SK-N-MC (cell line): ENCODE measurements at regions not wholly inside any gene's neighbourhood (a gene's known extent, or its start where the extent isn't known, plus 50 kb on each side); places are given as distances from the start of the nearest gene placed in this dataset.

Source experiments
- DNase-seq: peaks from one replicate; pipeline ENCODE4 v3.0.0-alpha.2; 2011; ENCODE audit warnings: low read depth, low spot score
- H3K27ac ChIP-seq: fragments of 200-600 bp; sonication (generic); 2 replicates; pipeline ENCODE4 v1.5.1; 2016; ENCODE audit warnings: mixed run types
- H3K36me3 ChIP-seq: fragments of 200-600 bp; sonication (generic); 2 replicates; pipeline ENCODE4 v1.6.1; 2017; ENCODE audit warnings: antibody characterized with exemption, low read length, mixed read lengths; ENCODE audit not compliant: insufficient read depth
- H3K4me3 ChIP-seq: fragments of 200-600 bp; sonication (generic); 2 replicates; pipeline ENCODE4 v1.5.1; 2016
- H3K9ac ChIP-seq: fragments of 200-600 bp; sonication (generic); 2 replicates; pipeline ENCODE4 v1.8.0; 2017; ENCODE audit warnings: mixed run types, mixed read lengths; ENCODE audit not compliant: insufficient read length
- H3K9me3 ChIP-seq: fragments of 200-600 bp; sonication (generic); 2 replicates; pipeline ENCODE4 v1.6.1; 2017; ENCODE audit warnings: low read depth, mild to moderate bottlenecking, antibody characterized with exemption, low read length, moderate library complexity, mixed read lengths
- EZH2 ChIP-seq: fragments of 200-600 bp; sonication (generic); IDR thresholded peaks from one replicate; pipeline ENCODE4 v1.6.1; 2017; ENCODE audit warnings: antibody characterized with exemption
- FOXP2 ChIP-seq: optimal IDR thresholded peaks from 2 replicates; pipeline ENCODE3; 2011; ENCODE audit warnings: mild to moderate bottlenecking, moderate library complexity; ENCODE audit not compliant: insufficient read depth; ENCODE audit errors: extremely low read length, control extremely low read depth
- POLR2AphosphoS5 ChIP-seq: IDR thresholded peaks from 2 replicates; pipeline ENCODE4 v1.6.1; 2012; ENCODE audit warnings: mild to moderate bottlenecking, low read depth, low read length, borderline replicate concordance

- H3K9me3 ChIP-seq: no peaks in the 10 kb centered on the region; the same call in 1 of the 2 replicates
- H3K36me3 ChIP-seq: no peaks in the 10 kb centered on the region
- H3K4me3 ChIP-seq: no peak overlapping the region
- no peak overlapping the region for H3K27ac ChIP-seq
- TF ChIP-seq EZH2 (no peak), POLR2AphosphoS5 (no peak), FOXP2 (no peak)
- no peak for DNase-seq
- H3K9ac ChIP-seq: no peak overlapping the region
These were observed 114.2 kb downstream of the TES start for GRCh38 chr7:116324582-116324981.

GRCh38 chr7:116325517-116325916 lies 115.2 kb downstream of the TES start:
- TF ChIP-seq FOXP2 (no peak), POLR2AphosphoS5 (no peak), EZH2 (no peak)
- Histone ChIP-seq H3K9me3 (no peaks in the 10 kb centered on the region; the same call in 1 of the 2 replicates), H3K27ac (no peak overlapping the region), H3K9ac (no peak overlapping the region), H3K36me3 (no peaks in the 10 kb centered on the region), H3K4me3 (no peak overlapping the region)
- DNase-seq: no peak

- DNase-seq: no peak
- Histone ChIP-seq H3K9me3 (no peaks in the 10 kb centered on the region), H3K9ac (no peak overlapping the region), H3K4me3 (no peak overlapping the region), H3K27ac (no peak overlapping the region), H3K36me3 (no peaks in the 10 kb centered on the region)
- no peak for TF ChIP-seq EZH2
These were observed 116.8 kb downstream of the TES start for GRCh38 chr7:116327135-116327534.

- Histone ChIP-seq H3K9me3 (0 out of 2 replicates have a peak, but pooled peaks cover under 1% of the 10 kb centered on the region), H3K4me3 (no peak overlapping the region), H3K36me3 (no peaks in the 10 kb centered on the region), H3K27ac (0 out of 2 replicates have a peak overlapping the region, but pooled peaks have one; percentile 43), H3K9ac (no peak overlapping the region)
- TF ChIP-seq EZH2 (no peak), POLR2AphosphoS5 (no peak), FOXP2 (no peak)
- DNase-seq: no peak
These were observed 117.4 kb downstream of the TES start for GRCh38 chr7:116327752-116328151.

GRCh38 chr7:116328161-116328560 lies 117.8 kb downstream of the TES start:
- DNase-seq: no peak
- Histone ChIP-seq H3K9me3 (0 out of 2 replicates have a peak, but pooled peaks cover 4% of the 10 kb centered on the region), H3K9ac (no peak overlapping the region), H3K27ac (0 out of 2 replicates have a peak overlapping the region, but pooled peaks have one; percentile 43), H3K4me3 (no peak overlapping the region), H3K36me3 (no peaks in the 10 kb centered on the region)
- TF ChIP-seq FOXP2 (no peak), EZH2 (no peak), POLR2AphosphoS5 (no peak)

GRCh38 chr7:116329686-116330503 lies 119.6 kb downstream of the TES start:
- DNase-seq: no peak
- Histone ChIP-seq H3K36me3 (no peaks in the 10 kb centered on the region), H3K27ac (peak overlapping the region; percentile 96), H3K9ac (peak overlapping the region; percentile 24), H3K4me3 (peak overlapping the region; percentile 62), H3K9me3 (0 out of 2 replicates have a peak, but pooled peaks cover 5% of the 10 kb centered on the region)
- TF ChIP-seq POLR2AphosphoS5 (no peak), EZH2 (no peak), FOXP2 (no peak)

- Histone ChIP-seq H3K9me3 (0 out of 2 replicates have a peak, but pooled peaks cover 5% of the 10 kb centered on the region), H3K9ac (no peak overlapping the region), H3K4me3 (peak overlapping the region; percentile 62), H3K36me3 (no peaks in the 10 kb centered on the region), H3K27ac (peak overlapping the region; percentile 96)
- peak; percentile 98 for DNase-seq
- TF ChIP-seq POLR2AphosphoS5: peak; percentile 39; the same call in 1 of the 2 replicates
- TF ChIP-seq EZH2: no peak
These were observed 120.7 kb downstream of the TES start for GRCh38 chr7:116331020-116331419.

- no peak for DNase-seq
- Histone ChIP-seq H3K4me3 (no peak overlapping the region), H3K9ac (no peak overlapping the region), H3K27ac (no peak overlapping the region), H3K36me3 (no peaks in the 10 kb centered on the region), H3K9me3 (0 out of 2 replicates have a peak, but pooled peaks cover 5% of the 10 kb centered on the region)
- TF ChIP-seq FOXP2: no peak
- no peak for TF ChIP-seq POLR2AphosphoS5
- TF ChIP-seq EZH2: no peak
These were observed 122.4 kb downstream of the TES start for GRCh38 chr7:116332766-116333165.
